ENCODE measurements at regions not wholly inside any gene's neighbourhood (a gene's known extent, or its start where the extent isn't known, plus 50 kb on each side); places are given as distances from the start of the nearest gene placed in this dataset.

DNA sequence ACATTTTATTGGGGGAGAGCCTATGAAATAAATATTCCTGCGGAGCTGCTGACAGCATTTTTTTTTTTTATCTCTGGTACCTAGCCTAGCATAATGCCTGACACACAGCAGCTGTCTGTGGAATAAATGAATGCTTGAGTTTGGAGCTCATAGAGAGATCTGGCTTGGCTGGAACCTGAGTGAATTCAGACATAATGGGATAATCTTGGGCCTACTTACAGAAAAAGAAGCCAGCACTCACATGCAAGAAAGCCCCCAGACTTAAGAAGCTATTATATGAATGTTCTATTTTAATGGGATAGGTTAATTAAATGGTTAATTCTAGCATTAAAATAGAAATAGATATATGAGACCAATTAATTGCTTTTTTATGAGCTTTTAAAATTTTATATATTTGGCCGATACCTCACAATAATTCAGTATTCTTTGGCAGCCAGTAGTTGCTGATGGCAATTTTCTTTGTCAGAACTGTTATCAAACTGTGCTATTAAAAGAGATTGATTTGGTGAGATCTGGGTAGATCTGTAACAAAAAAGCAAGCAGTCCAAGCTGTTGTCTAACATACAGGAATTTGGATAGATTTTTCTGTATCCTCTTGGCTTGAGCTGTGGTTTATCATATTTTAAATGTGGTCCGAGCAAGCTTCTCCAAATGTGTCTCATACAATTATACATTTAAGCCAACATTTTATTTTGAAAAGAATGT, 654.2 kb downstream of the PCDH7 start:
- TF ChIP-seq, protein P1, sequence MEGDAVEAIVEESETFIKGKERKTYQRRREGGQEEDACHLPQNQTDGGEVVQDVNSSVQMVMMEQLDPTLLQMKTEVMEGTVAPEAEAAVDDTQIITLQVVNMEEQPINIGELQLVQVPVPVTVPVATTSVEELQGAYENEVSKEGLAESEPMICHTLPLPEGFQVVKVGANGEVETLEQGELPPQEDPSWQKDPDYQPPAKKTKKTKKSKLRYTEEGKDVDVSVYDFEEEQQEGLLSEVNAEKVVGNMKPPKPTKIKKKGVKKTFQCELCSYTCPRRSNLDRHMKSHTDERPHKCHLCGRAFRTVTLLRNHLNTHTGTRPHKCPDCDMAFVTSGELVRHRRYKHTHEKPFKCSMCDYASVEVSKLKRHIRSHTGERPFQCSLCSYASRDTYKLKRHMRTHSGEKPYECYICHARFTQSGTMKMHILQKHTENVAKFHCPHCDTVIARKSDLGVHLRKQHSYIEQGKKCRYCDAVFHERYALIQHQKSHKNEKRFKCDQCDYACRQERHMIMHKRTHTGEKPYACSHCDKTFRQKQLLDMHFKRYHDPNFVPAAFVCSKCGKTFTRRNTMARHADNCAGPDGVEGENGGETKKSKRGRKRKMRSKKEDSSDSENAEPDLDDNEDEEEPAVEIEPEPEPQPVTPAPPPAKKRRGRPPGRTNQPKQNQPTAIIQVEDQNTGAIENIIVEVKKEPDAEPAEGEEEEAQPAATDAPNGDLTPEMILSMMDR (conservative IDR thresholded peaks at IDR 0.05; ENCODE audit: low read length) = no peak
- TF ChIP-seq EZH2phosphoT487 (IDR thresholded peaks at IDR 0.05; ENCODE audit: borderline replicate concordance, low read depth, low read length) = no peak
